GM23248 (cell line): ENCODE measurements at regions not wholly inside any gene's neighbourhood (a gene's known extent, or its start where the extent isn't known, plus 50 kb on each side); places are given as distances from the start of the nearest gene placed in this dataset.

Experiments used
- EZH2 ChIP-seq: fragments of 200-600 bp; sonication (generic); IDR thresholded peaks from 2 replicates; pipeline ENCODE4 v1.6.1; 2018; ENCODE audit warnings: antibody characterized with exemption, mild to moderate bottlenecking; ENCODE audit not compliant: insufficient read depth, poor library complexity, severe bottlenecking
- EZH2phosphoT487 ChIP-seq: fragments of 200-600 bp; sonication (generic); IDR thresholded peaks from 2 replicates; pipeline ENCODE4 v1.6.1; 2018; ENCODE audit warnings: antibody characterized with exemption, moderate library complexity, mild to moderate bottlenecking, low read depth; ENCODE audit not compliant: insufficient read depth

GRCh38 chr7:22566176-22566575 lies 66.2 kb upstream of the STEAP1B start:
- TF ChIP-seq EZH2phosphoT487 (no peak), EZH2 (no peak)
